ENCODE measurements at regions not wholly inside any gene's neighbourhood (a gene's known extent, or its start where the extent isn't known, plus 50 kb on each side); places are given as distances from the start of the nearest gene placed in this dataset.
A peak's percentile ranks its signal among the peaks of the same experiment; 100 is the strongest.

GRCh38 chr2:199668645-199669044 lies 182.3 kb downstream of the FTCDNL1 start:
- no peak for TF ChIP-seq CTCF (IDR thresholded peaks at IDR 0.05)
- Mint-ChIP-seq H3K4me1 (peaks cover 1% of the 10 kb centered on the region), H3K36me3 (no peaks in the 10 kb centered on the region), H3K27ac (no peak overlapping the region), H3K4me3 (no peak overlapping the region), H3K9me3 (no peaks in the 10 kb centered on the region), H3K27me3 (ENCODE audit: low read depth in 3 of 3) (peaks cover 0 to 5% (median 0%) of the 10 kb centered on the region in 3 donors)
- no peak for DNase-seq
- H2AFZ ChIP-seq (ENCODE audit: insufficient read depth, low read depth, low read length, poor library complexity, severe bottlenecking): no peak overlapping the region
- H3K27ac ChIP-seq (ENCODE audit: low read depth in 1 of 2, low read length in 2 of 2): no peak overlapping the region
- no peaks in the 10 kb centered on the region for H3K36me3 ChIP-seq (replicated peaks in 1 of 2; ENCODE audit: control insufficient read depth in 1 of 2, insufficient read depth in 2 of 2, low read length in 2 of 2)
- H3K9me3 ChIP-seq (replicated peaks in 1 of 2; ENCODE audit: control insufficient read depth in 1 of 2, insufficient read depth in 1 of 2, low read length in 2 of 2): no peaks in the 10 kb centered on the region
- no peak overlapping the region for H3K4me2 ChIP-seq (replicated peaks; ENCODE audit: extremely low read depth, low read length, poor library complexity, severe bottlenecking)
- peaks cover 0 to under 1% of the 10 kb centered on the region in 2 donors for H3K4me1 ChIP-seq (ENCODE audit: control insufficient read depth in 1 of 2, insufficient read depth in 2 of 2, low read length in 2 of 2)
- H4K20me1 ChIP-seq (ENCODE audit: insufficient read depth, low read length): no peaks in the 10 kb centered on the region
- H3K9ac ChIP-seq (ENCODE audit: insufficient read depth, low read length, poor library complexity, severe bottlenecking): no peak overlapping the region
- intact Hi-C loops (cut with micrococcal nuclease): no loop called here
- no peaks in the 10 kb centered on the region for H3K27me3 ChIP-seq (ENCODE audit: control insufficient read depth in 2 of 2, insufficient read depth in 2 of 2, low read length in 2 of 2)
- no CpG with 5 or more reads among the region's 3 CpGs for WGBS (ENCODE audit: insufficient coverage)
- H3K4me3 ChIP-seq (replicated peaks in 1 of 3; ENCODE audit: low read depth in 2 of 3, low read length in 3 of 3): no peak overlapping the region
- no peaks in the 10 kb centered on the region for H3K79me2 ChIP-seq (ENCODE audit: insufficient read depth, low read length)

GRCh38 chr2:199663157-199663556 lies 187.8 kb downstream of the FTCDNL1 start:
- Histone ChIP-seq H3K27me3 (ENCODE audit: control insufficient read depth in 2 of 2, insufficient read depth in 2 of 2, low read length in 2 of 2) (peaks cover 0 to 2% of the 10 kb centered on the region in 2 donors), H3K4me1 (ENCODE audit: control insufficient read depth in 1 of 2, insufficient read depth in 2 of 2, low read length in 2 of 2) (peaks cover 8% of the 10 kb centered on the region in 2 donors), H3K4me3 (replicated peaks in 1 of 3; ENCODE audit: low read depth in 2 of 3, low read length in 3 of 3) (no peak overlapping the region), H2AFZ (ENCODE audit: insufficient read depth, low read depth, low read length, poor library complexity, severe bottlenecking) (no peak overlapping the region), H3K9me3 (replicated peaks in 1 of 2; ENCODE audit: control insufficient read depth in 1 of 2, insufficient read depth in 1 of 2, low read length in 2 of 2) (peaks cover 0 to 3% of the 10 kb centered on the region in 2 donors), H3K9ac (ENCODE audit: insufficient read depth, low read length, poor library complexity, severe bottlenecking) (no peak overlapping the region), H3K79me2 (ENCODE audit: insufficient read depth, low read length) (no peaks in the 10 kb centered on the region), H3K36me3 (replicated peaks in 1 of 2; ENCODE audit: control insufficient read depth in 1 of 2, insufficient read depth in 2 of 2, low read length in 2 of 2) (no peaks in the 10 kb centered on the region), H3K27ac (ENCODE audit: low read depth in 1 of 2, low read length in 2 of 2) (no peak overlapping the region), H4K20me1 (ENCODE audit: insufficient read depth, low read length) (no peaks in the 10 kb centered on the region), H3K4me2 (replicated peaks; ENCODE audit: extremely low read depth, low read length, poor library complexity, severe bottlenecking) (no peak overlapping the region)
- H3K36me3 Mint-ChIP-seq: no peaks in the 10 kb centered on the region
- H3K4me3 Mint-ChIP-seq: peak overlapping the region in 1 of 2 donors; percentile 11
- peaks cover 0 to 7% (median 5%) of the 10 kb centered on the region in 7 donors for H3K9me3 Mint-ChIP-seq
- peaks cover 1 to 6% (median 4%) of the 10 kb centered on the region in 3 donors for H3K27me3 Mint-ChIP-seq (ENCODE audit: low read depth in 3 of 3)
- no peak overlapping the region for H3K27ac Mint-ChIP-seq
- TF ChIP-seq CTCF (IDR thresholded peaks at IDR 0.05): no peak
- H3K4me1 Mint-ChIP-seq: peaks cover 13% of the 10 kb centered on the region
- DNase-seq: peak in 2 of 3 donors; percentile 0 to 12
- no CpG with 5 or more reads among the region's 6 CpGs for WGBS (ENCODE audit: insufficient coverage)
- intact Hi-C loops (cut with micrococcal nuclease): no loop called here

Data from CD14-positive monocyte (primary cell).